NCI-H82 treated with DMSO at 0.1 percent for 48 hours (cell line): ENCODE measurements at regions not wholly inside any gene's neighbourhood (a gene's known extent, or its start where the extent isn't known, plus 50 kb on each side); places are given as distances from the start of the nearest gene placed in this dataset.
"Not testable (repeated sequence)": the region's sequence is repeated elsewhere in the genome, so short reads cannot be mapped to it uniquely, and the experiment has no call there.

Experiments used
- DNase-seq: peaks from one replicate; lab custom pipeline; 2025; ENCODE audit not compliant: unreplicated experiment; lab: John Stamatoyannopoulos, UW

GRCh38 chrX:131219271-131219670, 69.8 kb downstream of the IGSF1 start:
- peak; percentile 34 for DNase-seq

- peak; percentile 91 for DNase-seq
Measured at GRCh38 chrX:131217989-131218388, 71.1 kb downstream of the IGSF1 start.

GRCh38 chrX:131216828-131217227, 72.3 kb downstream of the IGSF1 start:
- DNase-seq: no peak

GRCh38 chrX:131213400-131213799, 75.7 kb downstream of the IGSF1 start:
- DNase-seq: no peak

GRCh38 chrX:131202766-131203165, 86.3 kb downstream of the IGSF1 start:
- DNase-seq: no peak

- no peak for DNase-seq
Measured at GRCh38 chrX:131201986-131202385, 87.1 kb downstream of the IGSF1 start.

- no peak for DNase-seq
Measured at GRCh38 chrX:131199091-131199490, 90.0 kb downstream of the IGSF1 start.

GRCh38 chrX:131187206-131187605, 101.9 kb downstream of the IGSF1 start:
- peak; percentile 48 for DNase-seq

- no peak for DNase-seq
Measured at GRCh38 chrX:131170148-131170547, 112.0 kb downstream of the ARHGAP36 start.

- DNase-seq: not testable (repeated sequence)
Measured at GRCh38 chrX:131163645-131164044, 105.5 kb downstream of the ARHGAP36 start.

- not testable (repeated sequence) for DNase-seq
Measured at GRCh38 chrX:131157656-131158055, 99.5 kb downstream of the ARHGAP36 start.

GRCh38 chrX:131146702-131147101, 88.6 kb downstream of the ARHGAP36 start:
- DNase-seq: no peak
